Activated CD4-positive, alpha-beta T cell treated with anti-CD3 and anti-CD28 coated beads, Interleukin-2, amount 10 ng/mL, durations not matched to agents 24 days and 14 days (primary cell): ENCODE measurements at regions not wholly inside any gene's neighbourhood (a gene's known extent, or its start where the extent isn't known, plus 50 kb on each side); places are given as distances from the start of the nearest gene placed in this dataset.
"Not testable (repeated sequence)": the region's sequence is repeated elsewhere in the genome, so short reads cannot be mapped to it uniquely, and the experiment has no call there.

Source experiments
- DNase-seq: peaks from one replicate; pipeline ENCODE4 v3.0.0; 2022
- H3K27ac Mint-ChIP-seq: one replicate; pipeline ENCODE4 v1.8.0; 2022; ENCODE audit warnings: mild to moderate bottlenecking, mixed read lengths
- H3K27me3 Mint-ChIP-seq: one replicate; pipeline ENCODE4 v1.8.0; 2022; ENCODE audit warnings: mixed read lengths
- H3K36me3 Mint-ChIP-seq: one replicate; pipeline ENCODE4 v1.8.0; 2022; ENCODE audit warnings: low read depth, mild to moderate bottlenecking, mixed read lengths
- H3K4me1 Mint-ChIP-seq: one replicate; pipeline ENCODE4 v1.8.0; 2021; ENCODE audit warnings: mixed read lengths
- H3K4me3 Mint-ChIP-seq: one replicate; pipeline ENCODE4 v1.8.0; 2022; ENCODE audit warnings: mild to moderate bottlenecking, moderate library complexity, mixed read lengths
- H3K9me3 Mint-ChIP-seq: one replicate; pipeline ENCODE4 v1.8.0; 2021; ENCODE audit warnings: mixed read lengths
- intact Hi-C: fragments of 100-400 bp; cut with micrococcal nuclease; formaldehyde crosslinking; loops from one replicate; pipeline ENCODE4 v1.15.1; 2023

DNA sequence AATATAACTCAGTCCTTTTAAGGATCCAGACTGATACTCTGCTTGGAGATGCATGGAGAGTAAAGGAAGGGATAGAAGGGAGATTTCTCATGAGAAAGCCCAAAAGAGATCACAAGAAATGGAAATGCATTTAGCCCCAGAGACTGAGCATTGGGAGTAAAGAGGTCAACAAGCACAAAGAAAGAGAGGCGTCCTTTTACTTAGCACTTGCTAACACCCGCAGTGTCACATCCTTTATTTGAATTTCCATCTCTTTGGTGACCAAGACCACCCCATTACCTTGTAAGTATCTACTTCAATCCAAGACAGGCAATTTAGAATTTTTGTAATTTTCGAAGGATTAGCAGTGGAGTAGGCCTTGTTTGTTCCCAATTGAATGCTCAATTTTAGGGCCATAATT lies 111.8 kb upstream of the DCC start:
- no peaks in the 10 kb centered on the region for H3K27me3 Mint-ChIP-seq
- H3K36me3 Mint-ChIP-seq: no peaks in the 10 kb centered on the region
- H3K9me3 Mint-ChIP-seq: no peaks in the 10 kb centered on the region
- no peaks in the 10 kb centered on the region for H3K4me1 Mint-ChIP-seq
- no peak for DNase-seq
- intact Hi-C loops: no loop called here
- H3K4me3 Mint-ChIP-seq: no peak overlapping the region
- H3K27ac Mint-ChIP-seq: no peak overlapping the region

GRCh38 chr18:52236131-52236530 lies 103.9 kb upstream of the DCC start:
- Mint-ChIP-seq H3K4me1 (no peaks in the 10 kb centered on the region), H3K27ac (no peak overlapping the region), H3K4me3 (no peak overlapping the region), H3K9me3 (no peaks in the 10 kb centered on the region), H3K36me3 (no peaks in the 10 kb centered on the region), H3K27me3 (no peaks in the 10 kb centered on the region)
- no peak for DNase-seq
- intact Hi-C loops: no loop called here

- Mint-ChIP-seq H3K4me1 (no peaks in the 10 kb centered on the region), H3K4me3 (no peak overlapping the region), H3K27ac (no peak overlapping the region), H3K36me3 (no peaks in the 10 kb centered on the region), H3K9me3 (no peaks in the 10 kb centered on the region), H3K27me3 (no peaks in the 10 kb centered on the region)
- intact Hi-C loops: no loop called here
- DNase-seq: no peak
These were observed 102.4 kb upstream of the DCC start for GRCh38 chr18:52237551-52237950.

GRCh38 chr18:52242711-52243110 lies 97.3 kb upstream of the DCC start:
- no peaks in the 10 kb centered on the region for H3K4me1 Mint-ChIP-seq
- DNase-seq: no peak
- no peak overlapping the region for H3K4me3 Mint-ChIP-seq
- intact Hi-C loops: no loop called here
- H3K36me3 Mint-ChIP-seq: no peaks in the 10 kb centered on the region
- no peak overlapping the region for H3K27ac Mint-ChIP-seq
- peaks cover 7% of the 10 kb centered on the region for H3K9me3 Mint-ChIP-seq
- no peaks in the 10 kb centered on the region for H3K27me3 Mint-ChIP-seq

- Mint-ChIP-seq H3K4me3 (no peak overlapping the region), H3K27ac (no peak overlapping the region), H3K9me3 (peaks cover 7% of the 10 kb centered on the region), H3K27me3 (no peaks in the 10 kb centered on the region), H3K36me3 (no peaks in the 10 kb centered on the region), H3K4me1 (no peaks in the 10 kb centered on the region)
- intact Hi-C loops: no loop called here
- DNase-seq: no peak
These were observed 95.3 kb upstream of the DCC start for GRCh38 chr18:52244658-52245057.

DNA sequence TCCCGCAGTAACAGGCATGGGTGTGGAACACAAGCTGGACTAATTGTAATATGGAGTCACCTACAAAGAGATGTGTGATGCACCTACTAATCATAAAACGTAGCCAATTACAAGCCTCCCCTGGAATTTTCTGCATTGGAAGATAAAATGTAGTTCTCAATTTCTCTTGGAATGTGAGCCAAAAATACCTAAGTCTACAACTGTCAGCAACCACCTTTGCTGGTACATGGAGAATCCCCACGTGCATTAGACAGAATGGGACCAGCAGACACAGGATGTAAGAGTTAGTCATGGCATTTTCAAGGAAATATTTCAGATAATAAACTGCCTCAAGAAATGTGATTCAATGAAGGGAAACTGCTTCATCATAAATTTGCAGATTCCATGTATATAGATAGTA lies 85.6 kb upstream of the DCC start:
- Mint-ChIP-seq H3K36me3 (no peaks in the 10 kb centered on the region), H3K4me3 (no peak overlapping the region), H3K9me3 (peaks cover 3% of the 10 kb centered on the region), H3K27ac (no peak overlapping the region), H3K4me1 (no peaks in the 10 kb centered on the region), H3K27me3 (no peaks in the 10 kb centered on the region)
- no peak for DNase-seq
- intact Hi-C loops: no loop called here

DNA sequence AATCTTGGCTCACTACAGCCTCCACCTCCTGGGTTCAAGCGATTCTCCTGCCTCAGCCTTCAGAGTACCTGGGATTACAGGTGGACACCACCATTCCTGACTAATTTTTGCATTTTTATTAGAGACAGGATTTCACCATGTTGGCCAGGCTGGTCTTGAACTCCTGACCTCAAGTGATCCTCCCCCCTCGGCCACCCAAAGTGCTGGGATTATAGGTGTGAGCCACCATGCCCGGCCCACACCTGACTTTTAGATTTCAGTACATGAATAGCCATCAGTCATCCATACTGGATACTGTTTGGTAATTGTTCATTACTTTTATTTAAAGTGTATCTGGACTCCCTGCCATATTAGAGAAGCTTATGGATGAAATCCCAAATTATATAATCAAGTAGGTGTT lies 82.6 kb upstream of the DCC start:
- H3K27me3 Mint-ChIP-seq, DNase-seq, H3K27ac Mint-ChIP-seq, H3K4me1 Mint-ChIP-seq, H3K9me3 Mint-ChIP-seq, H3K4me3 Mint-ChIP-seq, intact Hi-C loops, H3K36me3 Mint-ChIP-seq: not testable (repeated sequence)

- intact Hi-C loops: no loop called here
- no peaks in the 10 kb centered on the region for H3K27me3 Mint-ChIP-seq
- no peaks in the 10 kb centered on the region for H3K4me1 Mint-ChIP-seq
- no peak for DNase-seq
- H3K36me3 Mint-ChIP-seq: no peaks in the 10 kb centered on the region
- no peak overlapping the region for H3K4me3 Mint-ChIP-seq
- no peak overlapping the region for H3K27ac Mint-ChIP-seq
- H3K9me3 Mint-ChIP-seq: no peaks in the 10 kb centered on the region
These were observed 64.2 kb upstream of the DCC start for GRCh38 chr18:52275817-52276216.

DNA sequence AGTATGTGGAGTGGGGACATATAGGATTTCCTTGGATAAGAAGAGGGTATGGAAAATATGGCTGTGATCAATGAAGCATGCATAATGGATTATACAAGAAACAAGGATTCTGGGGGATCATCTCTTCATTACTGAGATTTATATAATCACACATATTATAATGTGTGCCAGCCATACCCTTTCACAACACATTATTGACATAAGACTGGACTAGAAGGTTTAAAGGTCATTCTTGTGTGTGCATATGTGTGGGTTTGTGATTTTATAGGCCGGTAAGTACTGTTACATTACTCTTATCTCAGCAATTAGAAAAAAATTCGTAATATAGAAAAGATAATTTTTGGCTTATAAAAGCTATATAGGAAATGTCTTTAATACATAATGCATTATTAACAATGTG lies 62.2 kb upstream of the DCC start:
- no peaks in the 10 kb centered on the region for H3K27me3 Mint-ChIP-seq
- DNase-seq: no peak
- H3K36me3 Mint-ChIP-seq: no peaks in the 10 kb centered on the region
- intact Hi-C loops: no loop called here
- H3K4me1 Mint-ChIP-seq: no peaks in the 10 kb centered on the region
- H3K27ac Mint-ChIP-seq: no peak overlapping the region
- no peak overlapping the region for H3K4me3 Mint-ChIP-seq
- no peaks in the 10 kb centered on the region for H3K9me3 Mint-ChIP-seq

GRCh38 chr18:52278191-52278590 lies 61.8 kb upstream of the DCC start:
- intact Hi-C loops: no loop called here
- Mint-ChIP-seq H3K27me3 (no peaks in the 10 kb centered on the region), H3K27ac (no peak overlapping the region), H3K36me3 (no peaks in the 10 kb centered on the region), H3K9me3 (no peaks in the 10 kb centered on the region), H3K4me1 (no peaks in the 10 kb centered on the region), H3K4me3 (no peak overlapping the region)
- no peak for DNase-seq

- no peak for DNase-seq
- Mint-ChIP-seq H3K4me3 (no peak overlapping the region), H3K4me1 (no peaks in the 10 kb centered on the region), H3K27me3 (no peaks in the 10 kb centered on the region), H3K9me3 (no peaks in the 10 kb centered on the region), H3K36me3 (no peaks in the 10 kb centered on the region), H3K27ac (no peak overlapping the region)
- intact Hi-C loops: no loop called here
These were observed 59.3 kb upstream of the DCC start for GRCh38 chr18:52280702-52281101.

GRCh38 chr18:52283927-52284326 lies 56.1 kb upstream of the DCC start:
- Mint-ChIP-seq H3K4me1 (no peaks in the 10 kb centered on the region), H3K36me3 (no peaks in the 10 kb centered on the region), H3K4me3 (no peak overlapping the region), H3K27me3 (no peaks in the 10 kb centered on the region), H3K9me3 (no peaks in the 10 kb centered on the region), H3K27ac (no peak overlapping the region)
- no peak for DNase-seq
- intact Hi-C loops: no loop called here

DNA sequence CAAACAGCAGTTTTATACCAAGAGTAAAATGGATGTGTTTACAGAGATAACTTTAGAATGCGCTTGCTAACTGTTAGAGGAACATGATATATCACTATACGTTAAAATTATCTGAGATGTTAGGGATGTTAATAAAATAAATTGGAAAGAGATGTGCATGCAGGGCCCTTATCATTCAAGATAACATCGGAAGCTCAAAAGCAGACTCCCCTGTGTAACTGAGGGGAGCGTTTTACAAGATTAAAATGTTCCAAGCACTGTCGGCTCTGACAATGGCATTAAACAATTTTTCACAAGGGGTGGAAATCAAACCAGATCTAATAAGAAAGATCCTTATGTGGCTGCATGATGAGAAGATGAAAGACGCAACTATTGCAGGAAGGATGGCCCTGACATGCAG lies 53.3 kb upstream of the DCC start:
- Mint-ChIP-seq H3K4me3 (no peak overlapping the region), H3K9me3 (no peaks in the 10 kb centered on the region), H3K4me1 (no peaks in the 10 kb centered on the region), H3K27ac (no peak overlapping the region), H3K36me3 (no peaks in the 10 kb centered on the region), H3K27me3 (no peaks in the 10 kb centered on the region)
- intact Hi-C loops: no loop called here
- no peak for DNase-seq

- no peaks in the 10 kb centered on the region for H3K27me3 Mint-ChIP-seq
- H3K4me1 Mint-ChIP-seq: no peaks in the 10 kb centered on the region
- intact Hi-C loops: no loop called here
- H3K4me3 Mint-ChIP-seq: no peak overlapping the region
- no peak for DNase-seq
- H3K36me3 Mint-ChIP-seq: no peaks in the 10 kb centered on the region
- no peaks in the 10 kb centered on the region for H3K9me3 Mint-ChIP-seq
- no peak overlapping the region for H3K27ac Mint-ChIP-seq
These were observed 52.8 kb upstream of the DCC start for GRCh38 chr18:52287151-52287550.

GRCh38 chr18:52288403-52289004 lies 51.5 kb upstream of the DCC start:
- Mint-ChIP-seq H3K27ac (no peak overlapping the region), H3K36me3 (no peaks in the 10 kb centered on the region), H3K9me3 (no peaks in the 10 kb centered on the region), H3K4me3 (no peak overlapping the region), H3K27me3 (no peaks in the 10 kb centered on the region), H3K4me1 (no peaks in the 10 kb centered on the region)
- peak; percentile 65 for DNase-seq
- intact Hi-C loops: loop anchor here (2.0 kb wide), 1 partner anchor 620 kb away; no protein-coding TSS in a partner anchor
